Hepatocyte (in vitro differentiated cells): ENCODE measurements at regions not wholly inside any gene's neighbourhood (a gene's known extent, or its start where the extent isn't known, plus 50 kb on each side); places are given as distances from the start of the nearest gene placed in this dataset.

Experiments used
- CTCF ChIP-seq: fragments of 200-600 bp; sonication (generic); IDR thresholded peaks from 2 replicates; pipeline ENCODE4 v1.5.1; 2016; ENCODE audit warnings: antibody characterized with exemption, mild to moderate bottlenecking; ENCODE audit not compliant: poor library complexity
- EZH2phosphoT487 ChIP-seq: fragments of 200-600 bp; sonication (generic); IDR thresholded peaks from one replicate; pipeline ENCODE4 v1.6.1; 2018; ENCODE audit warnings: antibody characterized with exemption, mild to moderate bottlenecking, low read depth, moderate library complexity; ENCODE audit not compliant: unreplicated experiment, severe bottlenecking

DNA sequence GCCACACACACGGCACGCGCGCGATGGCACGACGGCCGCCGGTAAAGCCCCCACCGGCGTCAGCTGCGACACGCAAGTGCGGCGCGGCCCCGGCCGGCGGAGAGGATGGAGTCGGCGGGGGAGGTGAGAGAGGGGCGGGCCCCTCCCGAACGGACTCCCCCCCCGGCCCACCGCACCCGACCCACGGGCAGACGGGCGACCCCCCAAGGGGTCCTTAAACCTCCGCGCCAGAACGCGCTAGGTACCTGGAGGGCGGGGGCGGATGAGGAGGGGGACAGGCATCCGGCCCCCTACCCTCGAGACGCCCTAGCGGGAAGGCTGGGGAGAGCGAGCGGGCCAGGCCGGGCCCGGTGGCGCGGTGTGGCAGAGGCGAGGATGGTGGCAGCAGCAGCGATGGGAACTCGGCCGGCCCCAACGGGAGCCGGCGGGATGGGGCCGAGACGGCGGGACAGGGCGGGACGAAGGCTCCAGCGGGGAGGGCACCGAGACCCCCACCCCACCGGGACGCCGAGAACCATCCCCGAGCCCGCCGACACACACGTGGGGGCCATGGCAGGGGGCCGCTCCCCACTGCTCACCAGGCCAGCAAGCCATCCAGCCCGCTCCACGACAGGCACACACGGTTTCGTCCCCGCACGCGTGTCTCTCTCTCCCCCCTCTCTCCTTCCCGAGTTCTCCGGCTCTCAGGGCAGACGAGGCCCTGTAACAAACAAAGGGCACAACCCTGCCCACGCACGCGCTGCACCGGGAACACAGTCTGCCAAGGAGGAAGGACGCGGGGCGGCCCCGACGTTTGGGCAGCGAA lies 1515.4 kb upstream of the DEFB115 start:
- TF ChIP-seq EZH2phosphoT487 (no peak), CTCF (no peak)
